HG02938 (cell line): ENCODE measurements at regions not wholly inside any gene's neighbourhood (a gene's known extent, or its start where the extent isn't known, plus 50 kb on each side); places are given as distances from the start of the nearest gene placed in this dataset.

Experiments
- ATAC-seq: cut with Tn5 transposase; IDR thresholded peaks from one replicate; pipeline ENCODE4 v1.9.1; 2021; ENCODE audit warnings: mild to moderate bottlenecking, moderate library complexity; ENCODE audit not compliant: unreplicated experiment

GRCh38 chr6:84280639-84281038, 53.2 kb upstream of the CEP162 start:
- no peak for ATAC-seq

GRCh38 chr6:84280030-84280429, 52.6 kb upstream of the CEP162 start:
- no peak for ATAC-seq

GRCh38 chr6:84278321-84278998, 51.0 kb upstream of the CEP162 start:
- no peak for ATAC-seq
